ENCODE measurements at regions not wholly inside any gene's neighbourhood (a gene's known extent, or its start where the extent isn't known, plus 50 kb on each side); places are given as distances from the start of the nearest gene placed in this dataset.

- TF ChIP-seq, protein P1, sequence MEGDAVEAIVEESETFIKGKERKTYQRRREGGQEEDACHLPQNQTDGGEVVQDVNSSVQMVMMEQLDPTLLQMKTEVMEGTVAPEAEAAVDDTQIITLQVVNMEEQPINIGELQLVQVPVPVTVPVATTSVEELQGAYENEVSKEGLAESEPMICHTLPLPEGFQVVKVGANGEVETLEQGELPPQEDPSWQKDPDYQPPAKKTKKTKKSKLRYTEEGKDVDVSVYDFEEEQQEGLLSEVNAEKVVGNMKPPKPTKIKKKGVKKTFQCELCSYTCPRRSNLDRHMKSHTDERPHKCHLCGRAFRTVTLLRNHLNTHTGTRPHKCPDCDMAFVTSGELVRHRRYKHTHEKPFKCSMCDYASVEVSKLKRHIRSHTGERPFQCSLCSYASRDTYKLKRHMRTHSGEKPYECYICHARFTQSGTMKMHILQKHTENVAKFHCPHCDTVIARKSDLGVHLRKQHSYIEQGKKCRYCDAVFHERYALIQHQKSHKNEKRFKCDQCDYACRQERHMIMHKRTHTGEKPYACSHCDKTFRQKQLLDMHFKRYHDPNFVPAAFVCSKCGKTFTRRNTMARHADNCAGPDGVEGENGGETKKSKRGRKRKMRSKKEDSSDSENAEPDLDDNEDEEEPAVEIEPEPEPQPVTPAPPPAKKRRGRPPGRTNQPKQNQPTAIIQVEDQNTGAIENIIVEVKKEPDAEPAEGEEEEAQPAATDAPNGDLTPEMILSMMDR (IDR thresholded peaks at IDR 0.05; ENCODE audit: low read depth, low read length), result no peak
Measured at GRCh38 chr9:713091-713490, 128.4 kb upstream of the DMRT1 start.

GRCh38 chr9:714675-715074 is 126.8 kb upstream of the DMRT1 start:
- H3K9me3 ChIP-seq, result no peaks in the 10 kb centered on the region

More at GRCh38 chr9:713091-713490, 128.4 kb upstream of the DMRT1 start:
- no peaks in the 10 kb centered on the region for H3K36me3 ChIP-seq
- H3K9me3 ChIP-seq, result no peaks in the 10 kb centered on the region
- H3K27me3 ChIP-seq, result peaks cover 6% of the 10 kb centered on the region; the same call in 1 of the 2 replicates
- no peak overlapping the region for H3K4me3 ChIP-seq (ENCODE audit: low read depth, low read length)
- H3K4me1 ChIP-seq, result no peaks in the 10 kb centered on the region
- DNase-seq, result no peak

DNA sequence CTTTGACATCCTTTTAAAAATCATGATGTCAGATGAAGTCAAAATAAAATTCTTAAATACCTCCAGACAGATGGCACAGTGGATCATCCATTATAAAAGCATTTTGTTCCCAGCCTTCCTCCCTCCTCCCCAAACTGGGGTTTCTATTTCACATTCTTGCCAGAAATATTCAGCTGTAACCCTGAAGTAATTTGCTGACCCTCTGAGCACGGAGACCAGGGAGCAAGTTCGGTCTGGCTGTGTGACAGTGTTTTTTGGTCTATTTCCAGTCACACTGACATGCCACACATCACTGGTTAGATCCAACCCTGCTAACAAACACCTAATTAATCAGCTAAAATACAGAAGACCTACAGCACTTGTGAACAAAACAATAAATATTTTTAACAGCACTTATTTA is 126.2 kb upstream of the DMRT1 start:
- Histone ChIP-seq H3K36me3 (no peaks in the 10 kb centered on the region), H3K9me3 (no peaks in the 10 kb centered on the region), H3K4me1 (no peaks in the 10 kb centered on the region), H3K4me3 (ENCODE audit: low read depth, low read length) (no peak overlapping the region), H3K27me3 (no peaks in the 10 kb centered on the region)
- TF ChIP-seq, protein P1 (IDR thresholded peaks at IDR 0.05; ENCODE audit: low read depth, low read length), result no peak
- no peak for DNase-seq

More at GRCh38 chr9:714675-715074, 126.8 kb upstream of the DMRT1 start:
- H3K4me3 ChIP-seq (ENCODE audit: low read depth, low read length), result no peak overlapping the region
- no peaks in the 10 kb centered on the region for H3K36me3 ChIP-seq
- TF ChIP-seq, protein P1 (IDR thresholded peaks at IDR 0.05; ENCODE audit: low read depth, low read length), result no peak
- H3K4me1 ChIP-seq, result no peaks in the 10 kb centered on the region
- H3K27me3 ChIP-seq, result no peaks in the 10 kb centered on the region
- DNase-seq, result no peak

GRCh38 chr9:715743-716400 is 125.6 kb upstream of the DMRT1 start:
- no peaks in the 10 kb centered on the region for H3K4me1 ChIP-seq
- H3K27me3 ChIP-seq, result no peaks in the 10 kb centered on the region
- H3K9me3 ChIP-seq, result no peaks in the 10 kb centered on the region
- no peaks in the 10 kb centered on the region for H3K36me3 ChIP-seq
- TF ChIP-seq, protein P1 (IDR thresholded peaks at IDR 0.05; ENCODE audit: low read depth, low read length), result no peak
- H3K4me3 ChIP-seq (ENCODE audit: low read depth, low read length), result no peak overlapping the region
- no peak for DNase-seq

GRCh38 chr9:717722-718121 is 123.8 kb upstream of the DMRT1 start:
- no peaks in the 10 kb centered on the region for H3K36me3 ChIP-seq
- H3K4me3 ChIP-seq (ENCODE audit: low read depth, low read length), result no peak overlapping the region
- no peak for DNase-seq
- H3K9me3 ChIP-seq, result no peaks in the 10 kb centered on the region
- TF ChIP-seq, protein P1 (IDR thresholded peaks at IDR 0.05; ENCODE audit: low read depth, low read length), result no peak
- H3K4me1 ChIP-seq, result no peaks in the 10 kb centered on the region
- no peaks in the 10 kb centered on the region for H3K27me3 ChIP-seq

DNA sequence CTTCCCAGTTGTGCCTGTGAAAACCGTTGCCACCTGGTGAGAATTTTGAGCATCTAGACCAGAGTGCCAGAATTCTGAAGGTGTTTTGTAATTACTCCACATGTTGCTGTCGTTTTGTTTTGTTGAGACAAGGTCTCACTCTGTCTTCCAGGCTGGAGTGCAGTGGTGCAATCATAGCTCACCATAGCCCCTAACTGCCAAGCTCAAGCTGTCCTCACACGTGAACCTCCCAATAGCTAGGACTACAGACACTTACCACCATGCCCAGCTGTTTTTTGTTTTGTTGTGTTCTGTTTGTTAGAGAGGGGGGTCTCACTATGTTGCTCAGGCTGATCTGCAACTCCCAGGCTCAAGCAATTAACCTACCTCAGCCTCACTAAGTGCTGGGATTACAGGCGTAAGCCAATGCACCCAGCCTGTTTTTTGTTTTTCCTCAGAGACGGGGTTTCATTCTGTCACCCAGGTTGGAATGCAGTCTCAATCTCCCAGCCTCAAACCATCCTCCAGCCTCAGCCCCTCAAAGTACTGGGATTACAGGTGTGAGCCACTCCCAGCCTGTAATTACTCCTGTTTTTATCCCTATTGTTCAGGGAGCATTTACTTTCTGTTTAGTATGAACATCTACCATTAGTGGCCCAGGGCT is 121.1 kb upstream of the DMRT1 start:
- Histone ChIP-seq H3K27me3 (no peaks in the 10 kb centered on the region), H3K36me3 (no peaks in the 10 kb centered on the region), H3K4me3 (ENCODE audit: low read depth, low read length) (no peak overlapping the region), H3K4me1 (no peaks in the 10 kb centered on the region), H3K9me3 (no peaks in the 10 kb centered on the region)
- TF ChIP-seq, protein P1 (IDR thresholded peaks at IDR 0.05; ENCODE audit: low read depth, low read length), result no peak
- no peak for DNase-seq
